GM21825 (cell line): ENCODE measurements at regions not wholly inside any gene's neighbourhood (a gene's known extent, or its start where the extent isn't known, plus 50 kb on each side); places are given as distances from the start of the nearest gene placed in this dataset.
"Not testable (repeated sequence)": the region's sequence is repeated elsewhere in the genome, so short reads cannot be mapped to it uniquely, and the experiment has no call there.

ENCODE experiments used
- ATAC-seq: cut with Tn5 transposase; IDR thresholded peaks from one replicate; pipeline ENCODE4 v1.9.1; 2021; ENCODE audit warnings: mild to moderate bottlenecking, moderate library complexity; ENCODE audit not compliant: unreplicated experiment

DNA sequence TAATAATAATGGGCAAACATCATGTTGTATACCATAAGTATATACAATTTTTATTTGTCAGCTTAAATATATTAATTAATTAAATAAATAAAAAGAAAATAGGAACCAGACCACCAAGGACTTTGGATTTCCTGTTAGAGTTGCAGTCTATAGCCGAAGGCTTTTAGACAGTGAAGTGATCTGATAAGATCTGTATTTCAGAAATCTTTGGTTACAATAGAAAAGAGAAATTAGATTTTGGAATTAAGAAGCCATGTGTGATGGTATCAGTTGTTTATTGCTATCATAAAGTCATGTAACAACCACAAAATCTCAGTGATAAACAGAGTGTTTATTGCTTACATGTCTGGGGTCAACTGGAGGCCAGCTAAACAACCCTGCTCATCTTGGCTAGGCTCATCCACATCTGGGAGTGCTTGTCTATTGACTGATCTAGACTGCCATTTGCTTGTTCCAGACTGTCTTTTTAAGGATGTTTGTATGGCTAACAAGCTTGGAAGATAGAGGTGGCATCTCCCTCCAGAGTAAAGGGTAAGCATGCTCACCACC lies 142.1 kb upstream of the USP9X start:
- no peak for ATAC-seq

DNA sequence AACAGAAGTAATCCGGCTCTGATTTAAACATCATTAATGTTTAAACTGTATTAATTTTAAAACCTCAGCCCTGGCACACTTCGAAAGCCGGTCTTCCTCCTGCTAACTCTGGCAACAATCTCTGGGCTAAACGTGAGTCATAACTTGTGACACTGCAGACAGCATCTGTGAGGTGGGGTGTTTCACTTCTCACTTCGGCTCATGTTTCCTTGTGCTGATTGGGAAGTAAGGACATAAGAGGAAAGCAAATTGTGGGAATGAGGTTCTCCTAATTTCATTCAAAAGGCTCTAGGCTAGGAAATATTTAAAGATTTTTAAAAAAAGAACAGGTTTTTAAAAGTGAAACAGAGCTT lies 139.9 kb upstream of the USP9X start:
- peak; percentile 65 for ATAC-seq

DNA sequence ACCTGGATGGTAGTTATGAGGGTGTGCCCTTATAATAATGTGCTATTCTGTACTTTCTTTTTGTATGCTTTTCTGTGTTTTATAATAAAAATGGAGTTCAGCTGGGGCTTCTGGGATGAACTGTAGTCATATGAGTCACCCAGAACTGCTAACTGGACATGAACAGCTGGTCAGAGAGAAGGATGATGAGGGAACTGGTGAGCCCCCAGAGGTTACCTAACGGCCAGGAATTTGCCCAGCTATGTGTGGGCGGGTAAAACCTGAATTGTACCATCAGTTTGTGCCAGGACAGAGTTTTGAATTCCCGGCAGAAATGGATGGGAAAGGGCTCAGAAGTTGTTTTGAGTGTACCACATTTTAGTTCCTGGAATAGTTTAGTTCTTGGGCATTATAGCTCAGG lies 138.0 kb upstream of the USP9X start:
- ATAC-seq, result no peak

DNA sequence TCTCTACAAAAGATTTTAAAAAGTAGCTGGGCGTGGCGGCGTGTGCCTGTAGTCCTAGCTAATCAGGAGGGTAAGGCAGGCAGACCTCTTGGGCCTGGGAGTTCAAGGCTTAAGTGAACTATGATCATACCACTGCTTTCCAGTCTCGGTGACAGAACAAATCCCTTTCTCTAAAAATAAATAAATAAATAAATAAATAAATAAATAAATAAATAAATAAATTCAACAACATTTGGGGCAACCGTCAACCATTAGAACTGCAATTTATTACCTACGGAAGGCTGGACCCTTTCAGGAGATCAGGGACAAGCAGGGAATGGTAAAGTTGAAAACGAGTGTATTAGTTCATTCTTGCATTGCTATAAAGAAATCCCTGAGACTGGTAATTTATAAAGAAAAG lies 136.2 kb upstream of the USP9X start:
- no peak for ATAC-seq

DNA sequence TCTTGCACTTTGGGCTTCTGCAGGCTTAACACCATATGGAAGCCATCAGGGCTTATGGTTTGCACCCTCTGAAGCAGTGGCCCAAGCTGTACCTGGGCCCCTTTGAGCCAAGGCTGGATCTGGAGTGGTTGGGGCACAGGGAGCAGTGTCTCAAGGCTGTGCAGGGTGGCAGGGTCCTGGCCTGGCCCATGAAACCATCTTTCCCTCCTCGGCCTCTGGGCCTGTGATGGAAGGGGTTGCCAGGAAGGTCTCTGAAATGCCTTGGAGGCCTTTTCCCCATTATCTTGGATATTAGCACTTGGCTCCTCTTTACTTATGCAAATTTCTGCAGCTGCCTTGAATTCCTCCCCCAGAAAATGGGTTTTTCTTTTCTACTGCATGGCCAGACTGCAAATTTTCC lies 134.7 kb upstream of the USP9X start:
- ATAC-seq, result no peak

DNA sequence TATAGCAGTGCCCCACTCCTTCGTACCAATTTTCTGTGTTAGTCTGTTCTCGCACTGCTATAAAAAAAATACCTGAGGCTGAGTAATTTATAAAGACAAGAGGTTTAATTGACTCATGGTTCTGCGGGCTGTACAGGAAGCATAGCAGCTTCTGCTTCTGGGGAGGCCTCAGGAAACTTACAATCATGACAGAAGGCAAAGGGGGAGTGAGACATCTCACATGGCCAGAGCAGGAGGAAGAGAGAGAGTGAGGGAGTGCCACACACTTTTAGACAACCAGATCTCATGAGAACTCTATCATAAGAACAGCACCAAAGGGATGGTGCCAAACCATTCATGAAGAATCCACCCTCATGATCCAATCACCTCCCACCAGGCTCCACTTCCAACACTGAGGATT lies 133.8 kb upstream of the USP9X start:
- not testable (repeated sequence) for ATAC-seq

DNA sequence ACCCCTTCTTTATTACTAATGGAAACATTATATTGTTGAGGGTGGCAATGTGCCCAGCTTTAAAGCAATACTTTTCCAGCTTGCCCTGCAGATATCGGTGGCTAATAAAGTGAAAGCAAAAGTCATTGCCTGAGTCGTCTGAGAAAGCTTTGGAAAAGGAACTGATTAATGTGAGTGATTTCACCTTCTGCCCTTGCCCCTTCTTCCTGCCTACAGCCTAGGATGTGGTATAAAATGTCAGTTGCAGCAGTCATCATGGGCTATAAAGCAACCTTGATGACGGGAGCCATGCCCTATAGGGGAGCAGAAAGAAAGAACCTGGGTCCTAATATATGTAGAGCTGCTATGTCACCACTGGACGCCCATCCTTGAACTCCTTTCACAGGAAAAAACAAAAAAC lies 132.4 kb upstream of the USP9X start:
- peak; percentile 31 for ATAC-seq

DNA sequence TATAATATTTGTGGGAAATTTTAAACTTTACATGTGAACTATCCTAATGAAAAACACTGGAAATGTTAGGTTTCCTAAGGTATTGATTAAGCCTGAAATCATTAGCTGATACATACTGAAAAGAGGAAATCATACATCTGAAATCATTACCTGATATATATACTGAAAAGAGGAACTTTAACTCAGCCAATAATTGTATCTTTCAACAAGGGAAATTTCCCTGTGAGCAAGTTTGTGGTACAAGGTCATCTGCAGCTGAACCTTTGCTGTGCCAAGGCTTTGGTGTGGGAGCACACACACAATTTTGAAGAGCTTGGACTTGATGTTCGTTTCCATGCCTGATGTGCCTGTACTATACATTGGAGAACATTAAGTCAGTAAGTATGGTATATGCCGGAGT lies 131.9 kb upstream of the USP9X start:
- ATAC-seq, result peak; percentile 70

DNA sequence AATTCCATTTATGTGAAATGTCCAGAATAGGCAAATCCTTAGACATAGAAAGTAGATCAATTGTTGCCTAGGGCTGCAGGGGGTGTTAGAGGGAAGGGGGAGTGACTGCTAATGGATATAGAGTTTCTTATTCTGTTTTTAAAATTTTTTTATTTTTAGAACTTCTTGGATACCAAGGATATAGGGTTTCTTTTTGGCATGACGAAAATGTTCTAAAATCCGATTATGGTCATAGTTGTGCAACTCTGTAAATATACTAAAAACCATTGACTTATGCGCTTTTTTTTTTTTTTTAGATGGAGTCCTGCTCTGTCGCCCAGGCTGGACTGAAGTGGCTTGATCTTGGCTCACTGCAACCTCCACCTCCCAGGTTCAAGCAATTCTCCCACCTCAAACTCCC lies 125.2 kb upstream of the USP9X start:
- ATAC-seq, result no peak

DNA sequence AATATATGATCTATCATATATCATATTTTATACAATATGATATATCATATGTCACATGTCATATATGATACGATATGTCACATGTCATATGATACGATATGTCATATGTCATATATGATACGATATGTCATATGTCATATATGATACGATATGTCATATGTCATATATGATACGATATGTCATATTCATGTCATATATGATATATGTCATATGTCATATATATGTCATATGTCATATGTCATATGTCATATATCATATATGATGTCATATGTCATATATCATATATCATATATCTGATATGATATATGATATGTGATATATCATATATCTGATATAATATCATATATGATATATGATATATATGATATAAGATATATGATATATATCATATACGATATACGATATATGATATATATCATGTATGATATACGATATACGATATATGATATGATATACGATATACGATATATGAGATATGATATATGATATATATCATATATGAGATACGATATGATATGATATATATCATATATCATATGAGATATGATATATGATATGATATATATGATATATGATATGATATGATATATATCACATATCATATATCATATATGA lies 122.3 kb upstream of the USP9X start:
- no peak for ATAC-seq

DNA sequence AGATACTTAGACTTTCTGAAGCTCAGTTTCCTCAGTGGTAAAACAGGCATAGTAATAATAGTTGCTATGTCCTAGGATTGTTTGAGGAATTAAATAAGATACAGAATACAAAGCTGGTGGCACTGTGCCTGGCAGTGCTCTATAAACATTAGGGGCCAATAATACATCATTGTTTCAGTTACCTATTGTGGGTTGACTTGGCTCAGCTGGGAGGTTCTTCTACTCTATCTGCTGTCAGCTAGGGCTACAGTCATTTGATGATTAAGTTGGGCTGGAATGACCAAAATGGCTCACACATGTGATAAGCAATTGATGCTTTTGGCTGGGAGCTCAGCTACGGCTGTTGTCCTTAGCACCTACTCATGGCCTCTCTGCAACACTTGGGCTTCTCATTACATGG lies 121.2 kb upstream of the USP9X start:
- ATAC-seq, result no peak

DNA sequence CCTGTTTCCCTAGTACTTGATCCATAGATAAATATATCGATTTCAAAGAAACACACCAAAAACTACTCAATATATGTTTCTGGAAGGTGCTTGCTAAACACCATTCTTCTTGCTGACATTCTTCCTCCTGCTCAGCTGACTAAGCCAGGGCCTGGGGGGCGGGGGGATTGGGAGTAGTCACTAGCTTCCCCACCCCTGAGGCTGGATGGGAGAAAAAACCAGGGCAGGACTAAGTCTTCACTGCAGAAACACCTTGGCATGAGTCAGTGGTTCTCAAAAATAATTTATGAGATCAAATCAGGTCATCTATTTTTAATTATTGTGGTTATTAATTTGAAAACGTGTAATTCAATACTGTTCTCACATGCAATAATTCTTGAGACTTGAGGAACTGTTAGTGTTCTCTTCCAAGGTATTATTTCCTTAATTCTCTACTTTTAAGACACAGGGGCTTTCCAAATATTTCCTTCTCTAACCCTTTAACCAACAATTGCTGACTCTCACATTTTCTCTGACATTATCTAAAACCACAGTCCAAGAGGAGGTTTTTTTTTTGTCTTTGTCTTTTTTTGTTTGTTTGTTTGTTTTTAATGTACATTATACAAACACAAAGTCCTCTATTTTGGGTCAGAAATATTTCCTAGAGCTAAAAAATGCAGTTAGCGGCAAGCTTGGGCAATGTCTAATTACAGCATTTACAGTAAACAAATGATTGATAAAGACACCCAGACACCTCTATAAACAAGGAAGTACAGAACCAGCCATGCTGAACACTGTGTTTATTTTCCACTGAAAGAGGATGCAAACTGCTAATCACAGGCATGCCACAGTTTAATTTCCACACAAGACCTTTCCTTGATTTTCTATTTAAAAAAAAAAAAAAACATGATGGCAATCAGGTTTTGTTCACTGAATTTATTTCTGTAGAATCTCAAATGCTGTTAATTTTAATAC lies 120.3 kb upstream of the USP9X start:
- ATAC-seq, result no peak

DNA sequence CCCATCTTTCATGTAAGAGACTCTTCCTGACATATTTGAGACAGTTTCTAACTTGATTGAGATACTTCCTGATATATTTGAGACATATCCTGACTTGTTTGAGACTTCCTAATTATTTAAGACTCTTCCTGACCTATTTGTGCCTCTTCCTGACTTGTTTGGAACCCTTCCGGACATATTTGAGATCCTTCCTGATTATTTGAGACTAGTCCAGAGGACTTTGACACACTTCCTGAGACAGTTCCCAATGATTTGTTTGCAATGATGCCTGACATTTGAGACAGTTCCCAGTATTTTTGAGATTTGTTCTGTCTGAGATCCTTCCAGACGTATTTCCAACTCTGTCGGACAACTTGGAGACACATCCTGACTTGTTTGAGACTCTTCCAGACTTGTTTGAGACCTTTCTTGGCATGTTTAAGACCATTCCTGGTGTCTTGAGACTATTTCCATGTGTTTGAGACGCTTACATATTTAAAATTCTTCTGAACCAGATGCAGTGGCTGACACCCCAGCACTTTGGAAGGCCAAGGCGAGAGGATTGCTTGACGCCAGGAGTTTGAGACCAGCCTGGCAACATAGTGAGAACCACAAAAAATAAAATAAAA lies 118.9 kb upstream of the USP9X start:
- no peak for ATAC-seq

DNA sequence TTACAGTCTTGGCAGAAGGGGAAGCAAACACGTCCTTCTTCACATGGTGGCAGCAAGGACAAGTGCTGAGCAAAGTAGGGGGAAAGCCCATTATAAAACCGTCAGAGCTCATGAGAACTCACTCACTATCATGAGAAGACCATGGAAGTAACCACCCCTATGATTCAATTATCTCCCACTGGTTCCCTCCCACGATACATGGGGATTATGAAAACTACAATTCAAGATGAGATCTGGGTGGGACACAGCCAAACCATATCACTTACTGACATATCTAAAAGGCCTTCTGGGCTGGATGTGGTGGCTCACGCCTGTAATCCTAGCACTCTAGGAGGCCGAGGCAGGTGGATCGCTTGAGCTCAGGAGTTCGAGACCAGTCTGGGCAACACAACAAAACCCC lies 117.1 kb upstream of the USP9X start:
- no peak for ATAC-seq

DNA sequence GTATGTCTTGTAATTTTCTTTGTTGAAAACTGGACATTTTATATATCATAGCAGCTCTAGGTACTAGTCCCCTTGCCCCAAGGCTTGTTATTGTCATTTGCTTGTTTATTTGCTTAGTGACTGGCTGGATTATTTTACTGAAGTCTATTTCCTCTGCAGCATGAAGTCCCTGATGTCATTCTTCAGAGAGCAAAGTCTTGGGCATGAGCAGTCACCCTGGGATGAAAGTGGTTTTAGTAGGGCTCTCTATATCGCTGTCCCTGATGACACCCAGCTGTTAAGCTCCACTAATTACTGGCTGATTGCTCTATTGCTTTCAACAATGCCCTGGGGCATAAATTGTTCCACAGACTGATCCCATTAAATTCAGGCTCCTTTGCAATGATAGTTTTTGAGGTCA lies 113.5 kb upstream of the USP9X start:
- no peak for ATAC-seq

DNA sequence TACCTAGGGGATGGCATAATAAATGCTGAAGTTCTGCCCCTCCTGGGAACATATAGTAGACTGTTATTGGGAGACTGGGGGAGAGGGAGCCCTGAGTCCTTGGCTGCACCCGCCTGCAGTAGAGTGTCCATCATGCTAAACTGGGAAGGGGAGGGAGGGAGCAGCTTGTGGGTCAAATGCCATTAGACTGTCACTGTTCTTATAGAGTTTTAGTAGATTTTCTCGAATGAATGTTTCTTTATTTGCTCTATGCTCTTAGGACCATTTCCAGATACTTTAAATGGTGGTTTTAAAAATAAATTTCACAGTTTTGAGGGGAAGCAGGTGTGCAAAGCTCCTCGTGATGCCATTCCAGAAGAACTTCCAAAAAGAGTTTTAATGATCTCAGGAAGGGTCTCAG lies 111.6 kb upstream of the USP9X start:
- no peak for ATAC-seq

DNA sequence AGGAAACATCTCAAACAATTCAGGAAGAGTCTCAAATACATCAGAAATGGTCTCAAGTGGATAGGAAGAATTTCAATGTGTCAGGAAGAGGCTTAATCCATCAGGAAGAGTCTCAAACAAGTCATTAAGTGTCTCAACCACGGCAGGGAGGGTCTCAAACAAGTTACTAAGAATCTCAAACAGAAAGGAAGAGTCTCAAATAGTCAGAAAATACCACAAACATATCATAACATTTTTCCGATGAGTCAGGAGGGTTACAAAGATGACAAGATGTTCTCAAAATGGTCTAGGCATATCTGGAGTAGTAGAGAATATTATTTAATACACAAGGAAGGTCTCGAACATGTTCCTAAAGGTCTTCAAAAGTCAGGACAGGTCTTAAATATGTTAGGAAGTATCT lies 109.3 kb upstream of the USP9X start:
- ATAC-seq, result no peak

DNA sequence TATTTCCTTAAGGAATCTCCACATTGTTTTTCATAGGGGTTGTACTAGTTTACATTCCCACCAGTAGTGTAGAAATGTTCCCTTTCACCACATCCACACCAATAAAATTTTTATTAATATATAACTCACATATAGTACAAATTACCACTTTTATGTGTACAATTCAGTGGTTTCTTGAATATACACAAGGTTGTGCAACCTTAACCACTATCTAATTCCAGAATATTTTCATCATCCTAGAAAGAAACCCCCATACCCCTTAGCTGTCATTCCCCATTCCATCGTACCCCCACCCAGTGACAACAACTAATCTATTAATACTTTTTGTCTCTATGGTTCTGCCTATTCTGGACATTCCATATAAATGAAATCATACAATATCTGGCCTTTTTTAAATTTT lies 108.3 kb upstream of the USP9X start:
- no peak for ATAC-seq

DNA sequence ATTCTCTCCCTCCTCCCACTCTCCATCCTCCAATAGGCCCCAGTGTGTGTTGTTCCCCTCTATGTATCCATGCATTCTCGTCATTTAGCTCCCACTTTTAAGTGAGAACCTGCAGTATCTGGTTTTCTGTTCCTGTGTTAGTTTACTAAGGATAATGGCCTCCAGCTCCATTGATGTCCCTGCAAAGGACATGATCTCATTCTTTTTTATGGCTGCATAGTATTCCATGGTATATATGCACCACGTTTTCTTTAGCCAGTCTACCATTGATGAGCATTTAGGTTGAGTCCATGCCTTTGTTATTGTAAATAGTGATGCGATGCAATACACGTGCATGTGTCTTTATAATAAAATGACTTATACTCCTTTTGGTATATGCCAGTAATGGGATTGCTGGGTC lies 100.3 kb upstream of the USP9X start:
- no peak for ATAC-seq

DNA sequence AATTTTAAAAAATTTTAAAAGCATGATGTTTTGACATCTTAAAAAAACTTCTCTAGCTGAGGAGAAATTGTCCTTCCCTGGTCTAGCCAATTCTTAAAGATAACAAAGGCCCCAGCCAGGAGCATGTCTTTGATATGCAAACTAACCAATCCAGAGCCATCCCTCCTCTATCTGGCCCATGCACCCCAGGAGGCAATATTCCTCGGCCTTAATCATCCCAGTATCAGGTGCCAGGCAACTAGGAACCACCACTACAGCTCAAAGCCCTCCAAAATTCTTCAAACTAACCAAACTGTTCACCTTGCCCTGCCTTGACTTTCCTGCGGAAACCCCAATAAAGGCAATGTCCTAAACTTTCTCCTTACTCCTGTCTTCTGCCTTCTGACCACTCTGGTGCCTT lies 97.8 kb upstream of the USP9X start:
- ATAC-seq, result no peak

DNA sequence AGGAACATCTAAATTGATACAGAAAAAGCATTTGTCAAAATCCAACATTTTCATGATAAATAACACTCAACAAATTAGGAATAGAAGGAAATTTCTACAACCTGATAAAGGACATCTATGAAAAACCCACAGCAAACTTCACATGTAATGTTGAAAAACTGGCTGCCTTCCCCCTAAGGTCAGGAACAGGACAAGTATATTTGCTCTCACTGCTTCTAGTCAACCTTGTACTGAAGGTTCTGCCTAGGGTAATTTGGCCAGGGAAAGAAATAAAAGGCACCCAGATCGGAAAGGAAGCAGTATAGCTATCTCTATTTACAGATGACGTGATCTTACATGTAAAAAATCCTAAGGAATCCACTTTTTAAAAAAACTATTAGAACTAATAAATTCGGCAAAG lies 97.1 kb upstream of the USP9X start:
- ATAC-seq, result no peak

DNA sequence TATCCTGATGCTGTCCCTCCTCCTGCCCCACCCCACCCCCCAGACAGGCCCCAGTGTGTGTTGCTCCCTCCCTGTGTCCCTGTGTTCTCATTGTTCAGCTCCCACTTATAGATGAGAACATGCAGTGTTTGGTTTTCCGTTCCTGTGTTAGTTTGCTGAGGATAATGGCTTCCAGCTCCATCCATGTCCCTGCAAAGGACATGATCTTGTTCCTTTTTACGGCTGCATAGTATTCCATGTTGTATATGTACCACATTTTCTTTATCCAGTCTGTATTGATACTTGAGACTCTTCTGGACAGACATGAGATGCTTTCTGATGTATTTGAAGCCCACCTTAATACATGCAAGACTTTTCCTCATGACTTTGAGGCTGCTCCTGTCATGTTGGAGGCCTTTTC lies 91.8 kb upstream of the USP9X start:
- ATAC-seq, result not testable (repeated sequence)
